ENCODE measurements at regions not wholly inside any gene's neighbourhood (a gene's known extent, or its start where the extent isn't known, plus 50 kb on each side); places are given as distances from the start of the nearest gene placed in this dataset.

GRCh38 chr18:52131845-52132244, 208.2 kb upstream of the DCC start:
- TF ChIP-seq, protein P1, sequence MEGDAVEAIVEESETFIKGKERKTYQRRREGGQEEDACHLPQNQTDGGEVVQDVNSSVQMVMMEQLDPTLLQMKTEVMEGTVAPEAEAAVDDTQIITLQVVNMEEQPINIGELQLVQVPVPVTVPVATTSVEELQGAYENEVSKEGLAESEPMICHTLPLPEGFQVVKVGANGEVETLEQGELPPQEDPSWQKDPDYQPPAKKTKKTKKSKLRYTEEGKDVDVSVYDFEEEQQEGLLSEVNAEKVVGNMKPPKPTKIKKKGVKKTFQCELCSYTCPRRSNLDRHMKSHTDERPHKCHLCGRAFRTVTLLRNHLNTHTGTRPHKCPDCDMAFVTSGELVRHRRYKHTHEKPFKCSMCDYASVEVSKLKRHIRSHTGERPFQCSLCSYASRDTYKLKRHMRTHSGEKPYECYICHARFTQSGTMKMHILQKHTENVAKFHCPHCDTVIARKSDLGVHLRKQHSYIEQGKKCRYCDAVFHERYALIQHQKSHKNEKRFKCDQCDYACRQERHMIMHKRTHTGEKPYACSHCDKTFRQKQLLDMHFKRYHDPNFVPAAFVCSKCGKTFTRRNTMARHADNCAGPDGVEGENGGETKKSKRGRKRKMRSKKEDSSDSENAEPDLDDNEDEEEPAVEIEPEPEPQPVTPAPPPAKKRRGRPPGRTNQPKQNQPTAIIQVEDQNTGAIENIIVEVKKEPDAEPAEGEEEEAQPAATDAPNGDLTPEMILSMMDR (IDR thresholded peaks at IDR 0.05): no peak
- TF ChIP-seq REST (IDR thresholded peaks at IDR 0.05; ENCODE audit: low read depth, low read length): no peak
- no peak for TF ChIP-seq POLR2AphosphoS5 (IDR thresholded peaks at IDR 0.05; ENCODE audit: low read depth, low read length)
- TF ChIP-seq PBX3 (IDR thresholded peaks at IDR 0.05): no peak
- no peak for TF ChIP-seq FOXM1 (IDR thresholded peaks at IDR 0.05; ENCODE audit: low read depth)
- no peak for TF ChIP-seq NRF1 (IDR thresholded peaks at IDR 0.05; ENCODE audit: low read depth, low read length)
- no peak for TF ChIP-seq NFIC (IDR thresholded peaks at IDR 0.05; ENCODE audit: borderline replicate concordance)
- TF ChIP-seq EZH2phosphoT487 (IDR thresholded peaks at IDR 0.05; ENCODE audit: borderline replicate concordance, low read depth): no peak
- no peak for TF ChIP-seq CHD2 (IDR thresholded peaks at IDR 0.05; ENCODE audit: low read length, partially characterized antibody)
- no peak for TF ChIP-seq SIN3A (IDR thresholded peaks at IDR 0.05; ENCODE audit: borderline replicate concordance, low read depth, low read length)
- TF ChIP-seq, protein P2, sequence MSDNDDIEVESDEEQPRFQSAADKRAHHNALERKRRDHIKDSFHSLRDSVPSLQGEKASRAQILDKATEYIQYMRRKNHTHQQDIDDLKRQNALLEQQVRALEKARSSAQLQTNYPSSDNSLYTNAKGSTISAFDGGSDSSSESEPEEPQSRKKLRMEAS (IDR thresholded peaks at IDR 0.05; ENCODE audit: low read depth): no peak

All from SK-N-SH (cell line).